HUES48 (cell line): ENCODE measurements at regions not wholly inside any gene's neighbourhood (a gene's known extent, or its start where the extent isn't known, plus 50 kb on each side); places are given as distances from the start of the nearest gene placed in this dataset.

Experiments used
- H3K27ac ChIP-seq: one replicate; pipeline ENCODE4 v1.7.0; 2013; ENCODE audit warnings: low read depth, low read length, inconsistent platforms
- H3K27me3 ChIP-seq: 2 replicates; pipeline ENCODE4 v1.6.1; 2013; ENCODE audit warnings: mild to moderate bottlenecking, low read length; ENCODE audit not compliant: control insufficient read depth, insufficient read depth
- H3K36me3 ChIP-seq: 2 replicates; pipeline ENCODE4 v1.6.1; 2013; ENCODE audit warnings: low read length; ENCODE audit not compliant: control insufficient read depth, insufficient read depth
- H3K4me1 ChIP-seq: 2 replicates; pipeline ENCODE4 v1.6.1; 2013; ENCODE audit warnings: mild to moderate bottlenecking, low read length; ENCODE audit not compliant: control insufficient read depth, insufficient read depth
- H3K4me3 ChIP-seq: 2 replicates; pipeline ENCODE4 v1.5.1; 2013; ENCODE audit warnings: mild to moderate bottlenecking, low read depth, low read length
- H3K9ac ChIP-seq: 2 replicates; pipeline ENCODE4 v1.6.1; 2013; ENCODE audit warnings: mild to moderate bottlenecking, low read depth, low read length, moderate library complexity
- H3K9me3 ChIP-seq: 2 replicates; pipeline ENCODE4 v1.6.1; 2013; ENCODE audit warnings: low read length; ENCODE audit not compliant: control insufficient read depth, insufficient read depth

GRCh38 chr4:124566030-124566429, 146.5 kb downstream of the ANKRD50 start:
- Histone ChIP-seq H3K4me3 (no peak overlapping the region), H3K4me1 (peaks cover 11% of the 10 kb centered on the region), H3K27me3 (no peaks in the 10 kb centered on the region), H3K27ac (no peak overlapping the region), H3K9ac (no peak overlapping the region), H3K36me3 (no peaks in the 10 kb centered on the region), H3K9me3 (0 out of 2 replicates have a peak, but pooled peaks cover 3% of the 10 kb centered on the region)

- Histone ChIP-seq H3K27me3 (no peaks in the 10 kb centered on the region), H3K36me3 (no peaks in the 10 kb centered on the region), H3K27ac (no peak overlapping the region), H3K9ac (no peak overlapping the region), H3K4me3 (no peak overlapping the region), H3K9me3 (peaks cover 5% of the 10 kb centered on the region; the same call in 1 of the 2 replicates), H3K4me1 (no peaks in the 10 kb centered on the region)
Measured at GRCh38 chr4:124573056-124573455, 139.5 kb downstream of the ANKRD50 start.

GRCh38 chr4:124579896-124580295, 132.6 kb downstream of the ANKRD50 start:
- Histone ChIP-seq H3K27me3 (no peaks in the 10 kb centered on the region), H3K27ac (no peak overlapping the region), H3K36me3 (no peaks in the 10 kb centered on the region), H3K9ac (no peak overlapping the region), H3K9me3 (peaks cover 29% of the 10 kb centered on the region), H3K4me3 (no peak overlapping the region), H3K4me1 (no peaks in the 10 kb centered on the region)

- H3K36me3 ChIP-seq: no peaks in the 10 kb centered on the region
- H3K9me3 ChIP-seq: peaks cover 24% of the 10 kb centered on the region
- H3K4me1 ChIP-seq: no peaks in the 10 kb centered on the region
- H3K27me3 ChIP-seq: no peaks in the 10 kb centered on the region
- H3K27ac ChIP-seq: no peak overlapping the region
- H3K9ac ChIP-seq: no peak overlapping the region
- H3K4me3 ChIP-seq: no peak overlapping the region
Measured at GRCh38 chr4:124583797-124584196, 128.7 kb downstream of the ANKRD50 start.

- H3K27me3 ChIP-seq: no peaks in the 10 kb centered on the region
- no peak overlapping the region for H3K9ac ChIP-seq
- H3K36me3 ChIP-seq: no peaks in the 10 kb centered on the region
- H3K9me3 ChIP-seq: no peaks in the 10 kb centered on the region; the same call in 1 of the 2 replicates
- peaks cover 21% of the 10 kb centered on the region for H3K4me1 ChIP-seq
- H3K4me3 ChIP-seq: no peak overlapping the region
- H3K27ac ChIP-seq: no peak overlapping the region
Measured at GRCh38 chr4:124589786-124590185, 122.7 kb downstream of the ANKRD50 start.

- Histone ChIP-seq H3K4me3 (no peak overlapping the region), H3K27me3 (no peaks in the 10 kb centered on the region), H3K9me3 (no peaks in the 10 kb centered on the region; the same call in 1 of the 2 replicates), H3K4me1 (peaks cover 21% of the 10 kb centered on the region), H3K36me3 (no peaks in the 10 kb centered on the region), H3K9ac (no peak overlapping the region), H3K27ac (no peak overlapping the region)
Measured at GRCh38 chr4:124590480-124590879, 122.1 kb downstream of the ANKRD50 start.

GRCh38 chr4:124591637-124592036, 120.9 kb downstream of the ANKRD50 start:
- Histone ChIP-seq H3K27ac (no peak overlapping the region), H3K36me3 (no peaks in the 10 kb centered on the region), H3K27me3 (no peaks in the 10 kb centered on the region), H3K9me3 (no peaks in the 10 kb centered on the region; the same call in 1 of the 2 replicates), H3K9ac (no peak overlapping the region), H3K4me3 (no peak overlapping the region), H3K4me1 (peaks cover 21% of the 10 kb centered on the region)

GRCh38 chr4:124593494-124593893, 119.0 kb downstream of the ANKRD50 start:
- Histone ChIP-seq H3K27me3 (no peaks in the 10 kb centered on the region), H3K9ac (no peak overlapping the region), H3K27ac (no peak overlapping the region), H3K4me3 (no peak overlapping the region), H3K4me1 (peaks cover 21% of the 10 kb centered on the region), H3K36me3 (no peaks in the 10 kb centered on the region), H3K9me3 (no peaks in the 10 kb centered on the region)

- Histone ChIP-seq H3K27me3 (no peaks in the 10 kb centered on the region), H3K9ac (no peak overlapping the region), H3K4me3 (no peak overlapping the region), H3K4me1 (peaks cover 21% of the 10 kb centered on the region), H3K9me3 (no peaks in the 10 kb centered on the region), H3K27ac (no peak overlapping the region), H3K36me3 (no peaks in the 10 kb centered on the region)
Measured at GRCh38 chr4:124594945-124595344, 117.6 kb downstream of the ANKRD50 start.

- H3K36me3 ChIP-seq: no peaks in the 10 kb centered on the region
- H3K27me3 ChIP-seq: no peaks in the 10 kb centered on the region
- H3K4me1 ChIP-seq: peaks cover 15% of the 10 kb centered on the region
- 0 out of 2 replicates have a peak, but pooled peaks cover 3% of the 10 kb centered on the region for H3K9me3 ChIP-seq
- no peak overlapping the region for H3K27ac ChIP-seq
- H3K9ac ChIP-seq: no peak overlapping the region
- H3K4me3 ChIP-seq: no peak overlapping the region
Measured at GRCh38 chr4:124596816-124597215, 115.7 kb downstream of the ANKRD50 start.

GRCh38 chr4:124610211-124610610, 102.3 kb downstream of the ANKRD50 start:
- H3K4me3 ChIP-seq: no peak overlapping the region
- no peak overlapping the region for H3K9ac ChIP-seq
- H3K27me3 ChIP-seq: no peaks in the 10 kb centered on the region
- no peaks in the 10 kb centered on the region for H3K36me3 ChIP-seq
- H3K9me3 ChIP-seq: no peaks in the 10 kb centered on the region
- H3K4me1 ChIP-seq: peaks cover 8% of the 10 kb centered on the region
- no peak overlapping the region for H3K27ac ChIP-seq
